ENCODE measurements at regions not wholly inside any gene's neighbourhood (a gene's known extent, or its start where the extent isn't known, plus 50 kb on each side); places are given as distances from the start of the nearest gene placed in this dataset.

- TF ChIP-seq CTCF (conservative IDR thresholded peaks at IDR 0.05; ENCODE audit: low read length) = no peak
- no peak overlapping the region for H3K4me3 ChIP-seq (ENCODE audit: low read length)
- no peak for DNase-seq (ENCODE audit: low read depth)
These were observed 172.7 kb upstream of the HCCS start for GRCh38 chrX:10938365-10938923.

GRCh38 chrX:10939424-10939823 lies 171.7 kb upstream of the HCCS start:
- TF ChIP-seq CTCF (conservative IDR thresholded peaks at IDR 0.05; ENCODE audit: low read length) = no peak
- DNase-seq (ENCODE audit: low read depth) = no peak
- H3K4me3 ChIP-seq (ENCODE audit: low read length) = no peak overlapping the region

GRCh38 chrX:10944136-10944885 lies 166.8 kb upstream of the HCCS start:
- peak; percentile 41 for DNase-seq (ENCODE audit: low read depth)
- no peak for TF ChIP-seq CTCF (conservative IDR thresholded peaks at IDR 0.05; ENCODE audit: low read length)
- H3K4me3 ChIP-seq (ENCODE audit: low read length) = no peak overlapping the region

- DNase-seq (ENCODE audit: low read depth) = peak; percentile 59
- no peak overlapping the region for H3K4me3 ChIP-seq (ENCODE audit: low read length)
- no peak for TF ChIP-seq CTCF (conservative IDR thresholded peaks at IDR 0.05; ENCODE audit: low read length)
These were observed 165.6 kb upstream of the HCCS start for GRCh38 chrX:10945498-10945897.

- no peak for TF ChIP-seq CTCF (conservative IDR thresholded peaks at IDR 0.05; ENCODE audit: low read length)
- no peak for DNase-seq (ENCODE audit: low read depth)
- H3K4me3 ChIP-seq (ENCODE audit: low read length) = no peak overlapping the region
These were observed 161.6 kb upstream of the HCCS start for GRCh38 chrX:10949541-10949940.

- no peak for TF ChIP-seq CTCF (conservative IDR thresholded peaks at IDR 0.05; ENCODE audit: low read length)
- no peak overlapping the region for H3K4me3 ChIP-seq (ENCODE audit: low read length)
- DNase-seq (ENCODE audit: low read depth) = peak; percentile 12
These were observed 158.5 kb upstream of the HCCS start for GRCh38 chrX:10952619-10953018.

- TF ChIP-seq CTCF (conservative IDR thresholded peaks at IDR 0.05; ENCODE audit: low read length) = no peak
- no peak for DNase-seq (ENCODE audit: low read depth)
- H3K4me3 ChIP-seq (ENCODE audit: low read length) = no peak overlapping the region
These were observed 145.8 kb upstream of the HCCS start for GRCh38 chrX:10965174-10965798.

Data from AG10803 (cell line).